Stimulated activated CD4-positive, alpha-beta T cell treated with anti-CD3 and anti-CD28 coated beads, Interleukin-1b, Interleukin-23, amount 100 ng/mL, for 4 hours (primary cell): ENCODE measurements at regions not wholly inside any gene's neighbourhood (a gene's known extent, or its start where the extent isn't known, plus 50 kb on each side); places are given as distances from the start of the nearest gene placed in this dataset.

Experiments
- DNase-seq, 2 donors: peaks; one replicate each; pipeline ENCODE4 v3.0.0-alpha.2; 2020; ENCODE audit warnings: low read depth in 2 of 2

GRCh38 chr6:137690034-137690433 lies 177.0 kb upstream of the TNFAIP3 start:
- no peak for DNase-seq

- no peak for DNase-seq
Measured at GRCh38 chr6:137690721-137691120, 176.3 kb upstream of the TNFAIP3 start.

GRCh38 chr6:137692308-137692707 lies 174.8 kb upstream of the TNFAIP3 start:
- DNase-seq, result no peak

- DNase-seq, result no peak
Measured at GRCh38 chr6:137692806-137693205, 174.3 kb upstream of the TNFAIP3 start.

- DNase-seq, result no peak
Measured at GRCh38 chr6:137693711-137694110, 173.3 kb upstream of the TNFAIP3 start.

- no peak for DNase-seq
Measured at GRCh38 chr6:137696765-137697164, 170.3 kb upstream of the TNFAIP3 start.

- no peak for DNase-seq
Measured at GRCh38 chr6:137697267-137697938, 169.7 kb upstream of the TNFAIP3 start.

- no peak for DNase-seq
Measured at GRCh38 chr6:137698636-137699030, 168.4 kb upstream of the TNFAIP3 start.

- DNase-seq, result peak in 1 of 2 donors; percentile 21
Measured at GRCh38 chr6:137699031-137699683, 167.9 kb upstream of the TNFAIP3 start.

- DNase-seq, result no peak
Measured at GRCh38 chr6:137700161-137700560, 166.9 kb upstream of the TNFAIP3 start.

- no peak for DNase-seq
Measured at GRCh38 chr6:137700751-137701477, 166.1 kb upstream of the TNFAIP3 start.

GRCh38 chr6:137701942-137702341 lies 165.1 kb upstream of the TNFAIP3 start:
- DNase-seq, result no peak

GRCh38 chr6:137702791-137703424 lies 164.2 kb upstream of the TNFAIP3 start:
- DNase-seq, result no peak

- no peak for DNase-seq
Measured at GRCh38 chr6:137704802-137705159, 162.3 kb upstream of the TNFAIP3 start.

GRCh38 chr6:137705160-137706082 lies 161.6 kb upstream of the TNFAIP3 start:
- peak; percentile 59 to 61 for DNase-seq

GRCh38 chr6:137706083-137706750 lies 160.8 kb upstream of the TNFAIP3 start:
- DNase-seq, result no peak

GRCh38 chr6:137707038-137707589 lies 159.9 kb upstream of the TNFAIP3 start:
- no peak for DNase-seq

GRCh38 chr6:137707590-137708360 lies 159.3 kb upstream of the TNFAIP3 start:
- peak; percentile 31 to 46 for DNase-seq

- DNase-seq, result no peak
Measured at GRCh38 chr6:137708481-137708880, 158.6 kb upstream of the TNFAIP3 start.
